ENCODE measurements at regions not wholly inside any gene's neighbourhood (a gene's known extent, or its start where the extent isn't known, plus 50 kb on each side); places are given as distances from the start of the nearest gene placed in this dataset.

GRCh38 chr5:125357660-125358059 lies 611.2 kb upstream of the ZNF608 start:
- TF ChIP-seq CTCF (IDR thresholded peaks at IDR 0.05) (no peak), POLR2A (IDR thresholded peaks at IDR 0.05; ENCODE audit: low read depth) (no peak), POLR2AphosphoS5 (IDR thresholded peaks at IDR 0.05) (no peak), EP300 (IDR thresholded peaks at IDR 0.05) (no peak)

All from esophagus muscularis mucosa (tissue), 4 donors.